ENCODE measurements at regions not wholly inside any gene's neighbourhood (a gene's known extent, or its start where the extent isn't known, plus 50 kb on each side); places are given as distances from the start of the nearest gene placed in this dataset.

- TF ChIP-seq POLR2AphosphoS5 (IDR thresholded peaks at IDR 0.05; ENCODE audit: insufficient read depth in 1 of 2, low read depth in 1 of 2) (no peak), CTCF (IDR thresholded peaks at IDR 0.05) (no peak), POLR2A (IDR thresholded peaks at IDR 0.05) (no peak)
- H3K27ac ChIP-seq = no peak overlapping the region
- no peaks in the 10 kb centered on the region for H3K27me3 ChIP-seq
- H3K4me3 ChIP-seq = no peak overlapping the region
- intact Hi-C loops (cut with DNase I) = no loop called here
- H3K9me3 ChIP-seq = no peaks in the 10 kb centered on the region
- no peak for DNase-seq (ENCODE audit: extremely low spot score in 2 of 2)
- no peaks in the 10 kb centered on the region for H3K36me3 ChIP-seq
- no peaks in the 10 kb centered on the region for H3K4me1 ChIP-seq
These were observed 178.4 kb upstream of the SYNDIG1 start for GRCh38 chr20:24291014-24291413.

- Histone ChIP-seq H3K9me3 (no peaks in the 10 kb centered on the region), H3K4me1 (no peaks in the 10 kb centered on the region), H3K27me3 (no peaks in the 10 kb centered on the region), H3K36me3 (no peaks in the 10 kb centered on the region), H3K4me3 (no peak overlapping the region), H3K27ac (no peak overlapping the region)
- DNase-seq (ENCODE audit: extremely low spot score in 2 of 2) = no peak
- no peak for TF ChIP-seq POLR2AphosphoS5 (IDR thresholded peaks at IDR 0.05; ENCODE audit: insufficient read depth in 1 of 2, low read depth in 1 of 2)
- no peak for TF ChIP-seq POLR2A (IDR thresholded peaks at IDR 0.05)
- no peak for TF ChIP-seq CTCF (IDR thresholded peaks at IDR 0.05)
- intact Hi-C loops (cut with DNase I) = no loop called here
These were observed 179.5 kb upstream of the SYNDIG1 start for GRCh38 chr20:24289737-24290481.

- no peaks in the 10 kb centered on the region for H3K4me1 ChIP-seq
- no peaks in the 10 kb centered on the region for H3K27me3 ChIP-seq
- intact Hi-C loops (cut with DNase I) = no loop called here
- H3K36me3 ChIP-seq = no peaks in the 10 kb centered on the region
- H3K27ac ChIP-seq = no peak overlapping the region
- no peak overlapping the region for H3K4me3 ChIP-seq
- no peak for DNase-seq (ENCODE audit: extremely low spot score in 2 of 2)
- no peak for TF ChIP-seq CTCF (IDR thresholded peaks at IDR 0.05)
- TF ChIP-seq POLR2AphosphoS5 (IDR thresholded peaks at IDR 0.05; ENCODE audit: insufficient read depth in 1 of 2, low read depth in 1 of 2) = no peak
- no peak for TF ChIP-seq POLR2A (IDR thresholded peaks at IDR 0.05)
- H3K9me3 ChIP-seq = no peaks in the 10 kb centered on the region
These were observed 186.2 kb upstream of the SYNDIG1 start for GRCh38 chr20:24283186-24283585.

GRCh38 chr20:24277196-24277595 is 192.2 kb upstream of the SYNDIG1 start:
- no peak for DNase-seq (ENCODE audit: extremely low spot score in 2 of 2)
- no peak for TF ChIP-seq CTCF (IDR thresholded peaks at IDR 0.05)
- TF ChIP-seq POLR2A (IDR thresholded peaks at IDR 0.05) = no peak
- TF ChIP-seq POLR2AphosphoS5 (IDR thresholded peaks at IDR 0.05; ENCODE audit: insufficient read depth in 1 of 2, low read depth in 1 of 2) = no peak
- intact Hi-C loops (cut with DNase I) = no loop called here

GRCh38 chr20:24275946-24276705 is 193.3 kb upstream of the SYNDIG1 start:
- no peak for TF ChIP-seq CTCF (IDR thresholded peaks at IDR 0.05)
- TF ChIP-seq POLR2AphosphoS5 (IDR thresholded peaks at IDR 0.05; ENCODE audit: insufficient read depth in 1 of 2, low read depth in 1 of 2) = no peak
- no peak for TF ChIP-seq POLR2A (IDR thresholded peaks at IDR 0.05)
- intact Hi-C loops (cut with DNase I) = no loop called here

More at GRCh38 chr20:24277196-24277595, 192.2 kb upstream of the SYNDIG1 start:
- H3K27ac ChIP-seq = no peak overlapping the region
- H3K27me3 ChIP-seq = no peaks in the 10 kb centered on the region
- H3K36me3 ChIP-seq = no peaks in the 10 kb centered on the region
- no peak overlapping the region for H3K4me3 ChIP-seq
- no peaks in the 10 kb centered on the region for H3K4me1 ChIP-seq
- H3K9me3 ChIP-seq = peaks cover 4% of the 10 kb centered on the region

More at GRCh38 chr20:24275946-24276705, 193.3 kb upstream of the SYNDIG1 start:
- H3K4me3 ChIP-seq = no peak overlapping the region
- H3K27me3 ChIP-seq = no peaks in the 10 kb centered on the region
- no peak overlapping the region for H3K27ac ChIP-seq
- no peak for DNase-seq (ENCODE audit: extremely low spot score in 2 of 2)
- no peaks in the 10 kb centered on the region for H3K4me1 ChIP-seq
- H3K9me3 ChIP-seq = peaks cover 4% of the 10 kb centered on the region
- H3K36me3 ChIP-seq = no peaks in the 10 kb centered on the region

Data from vagina (tissue), 2 donors.